NCI-H82 treated with DMSO at 0.1 percent for 48 hours (cell line): ENCODE measurements at regions not wholly inside any gene's neighbourhood (a gene's known extent, or its start where the extent isn't known, plus 50 kb on each side); places are given as distances from the start of the nearest gene placed in this dataset.

Source experiments
- DNase-seq: peaks from one replicate; lab custom pipeline; 2025; ENCODE audit not compliant: unreplicated experiment; lab: John Stamatoyannopoulos, UW

DNA sequence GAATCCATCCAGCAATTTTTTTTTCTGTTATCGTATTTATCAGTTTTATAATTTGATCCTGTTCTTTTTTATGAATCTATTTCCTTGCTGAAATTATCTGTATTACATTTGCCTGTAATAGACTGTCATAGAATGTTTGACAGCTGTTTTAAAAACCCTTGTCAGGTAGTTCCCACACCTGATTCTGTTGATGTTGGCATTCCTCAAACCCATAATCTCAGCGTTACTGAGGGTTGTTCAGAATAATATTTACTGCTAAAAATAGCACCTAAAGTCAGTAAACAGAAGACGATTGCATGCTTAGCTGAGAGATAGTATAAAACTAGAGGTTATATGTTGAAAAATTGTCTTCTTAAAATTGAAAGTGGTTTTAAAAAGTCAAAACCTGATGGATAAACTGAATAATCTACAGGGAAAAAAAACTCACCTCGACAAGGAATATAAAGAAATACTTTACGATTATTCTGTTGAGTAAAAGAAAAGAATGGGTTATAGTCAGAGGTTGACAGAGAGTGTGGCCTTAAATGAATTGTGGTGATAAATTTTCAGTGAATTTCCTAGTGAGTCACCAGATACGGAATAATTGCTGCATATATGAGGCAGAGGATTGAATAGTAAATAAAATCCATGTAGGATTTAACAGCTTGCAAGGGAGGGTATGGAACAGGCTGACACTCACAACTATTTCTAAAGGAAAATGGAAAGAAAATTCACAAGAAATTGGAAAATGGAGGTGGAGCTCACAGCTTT is 824.1 kb upstream of the IGFBP3 start:
- DNase-seq, result no peak

DNA sequence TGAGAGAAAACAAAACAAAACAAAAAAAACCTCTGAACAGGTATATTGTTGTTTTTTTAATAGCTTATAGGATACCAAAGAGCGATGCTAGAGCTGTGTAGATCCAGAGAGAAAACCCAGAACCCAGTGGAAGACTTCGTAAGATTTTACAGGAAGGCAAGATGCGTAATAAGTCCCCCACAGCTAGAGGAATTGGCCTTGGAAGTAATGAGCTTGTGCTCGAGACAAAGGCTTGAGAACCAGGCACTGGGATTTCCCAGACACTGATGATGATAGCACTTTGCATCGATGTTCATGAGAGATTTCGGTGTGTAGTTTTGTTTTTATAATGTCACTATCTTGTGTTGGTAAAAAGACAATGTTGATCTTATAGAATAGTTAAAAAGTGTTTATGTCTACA is 821.5 kb upstream of the IGFBP3 start:
- DNase-seq, result no peak

DNA sequence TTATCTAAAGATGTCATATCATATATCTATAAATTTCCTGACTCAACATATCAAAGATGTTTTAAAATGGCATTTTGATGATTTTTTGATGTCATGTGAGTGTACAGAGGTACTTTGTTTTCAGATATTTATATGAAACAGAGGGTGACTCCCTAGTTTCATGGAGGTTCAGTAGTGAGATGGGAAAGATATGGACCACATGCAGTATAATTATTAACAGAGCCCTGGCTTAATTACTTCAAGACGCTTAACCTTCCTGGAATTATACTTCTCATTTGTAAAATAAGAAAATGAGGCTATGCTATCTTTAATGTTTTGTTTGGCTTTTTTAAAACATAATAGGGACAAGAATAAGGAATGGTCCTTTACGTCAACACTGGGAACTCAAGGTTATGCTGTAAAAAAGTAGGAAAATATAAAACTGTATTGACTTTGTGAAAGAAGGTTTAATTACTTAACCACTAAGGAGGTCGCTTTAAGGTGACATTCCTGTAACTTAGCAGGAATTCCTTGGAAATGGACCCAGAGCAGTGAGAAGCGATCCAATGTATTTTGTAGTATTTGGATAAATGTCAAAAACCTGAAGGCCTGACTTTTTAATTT is 821.0 kb upstream of the IGFBP3 start:
- no peak for DNase-seq

DNA sequence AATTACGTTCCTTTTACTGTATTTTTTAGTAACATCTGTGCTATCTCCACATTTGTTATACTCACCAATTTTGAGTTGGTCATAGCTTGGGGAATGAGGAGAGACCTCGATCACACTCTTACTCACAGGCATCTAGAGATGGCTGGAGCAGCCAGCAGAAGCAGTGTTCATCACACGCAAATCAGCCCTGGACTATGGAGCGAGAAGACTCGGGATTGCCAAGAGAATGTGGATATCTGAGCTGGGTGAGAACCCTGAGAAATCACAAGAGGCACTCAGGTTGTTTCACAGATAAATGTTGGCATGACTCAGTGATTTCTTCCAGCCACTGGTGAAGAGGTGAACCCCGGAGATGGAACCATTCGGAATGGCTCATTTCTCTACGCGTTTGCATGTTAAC is 820.1 kb upstream of the IGFBP3 start:
- DNase-seq, result no peak

DNA sequence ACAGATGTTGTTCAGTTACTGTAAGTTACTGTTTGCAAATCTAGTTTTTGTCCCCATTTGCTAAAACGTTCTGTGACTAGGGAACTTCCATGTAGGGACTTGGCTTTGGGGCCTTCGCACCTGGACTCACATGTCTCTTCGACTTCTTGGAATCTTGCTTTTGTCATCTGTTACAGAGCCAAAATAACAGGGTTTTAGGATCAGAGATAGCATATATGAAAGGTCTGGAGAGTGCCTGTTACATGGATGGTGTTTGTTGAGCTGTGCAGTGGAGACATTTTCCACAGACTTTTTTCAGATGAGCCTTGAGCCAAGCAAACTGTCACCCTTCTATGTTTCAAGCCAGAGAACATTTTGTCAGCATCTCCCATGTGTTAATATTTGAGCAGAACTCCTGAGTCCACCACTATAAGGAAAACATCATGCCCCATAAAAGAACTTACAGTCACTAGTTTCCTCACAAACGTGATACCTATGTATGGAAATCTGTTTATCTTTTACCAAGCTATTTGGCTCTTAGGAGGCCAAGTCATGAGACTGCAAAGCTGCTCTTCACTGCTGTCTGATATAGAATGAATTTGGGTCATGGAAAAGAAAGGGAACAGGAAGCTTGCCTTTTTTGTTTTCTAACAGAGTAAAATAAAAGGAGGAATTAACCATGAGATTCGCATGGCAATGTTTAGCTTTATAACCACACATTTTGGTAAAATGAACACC is 818.6 kb upstream of the IGFBP3 start:
- DNase-seq, result no peak

DNA sequence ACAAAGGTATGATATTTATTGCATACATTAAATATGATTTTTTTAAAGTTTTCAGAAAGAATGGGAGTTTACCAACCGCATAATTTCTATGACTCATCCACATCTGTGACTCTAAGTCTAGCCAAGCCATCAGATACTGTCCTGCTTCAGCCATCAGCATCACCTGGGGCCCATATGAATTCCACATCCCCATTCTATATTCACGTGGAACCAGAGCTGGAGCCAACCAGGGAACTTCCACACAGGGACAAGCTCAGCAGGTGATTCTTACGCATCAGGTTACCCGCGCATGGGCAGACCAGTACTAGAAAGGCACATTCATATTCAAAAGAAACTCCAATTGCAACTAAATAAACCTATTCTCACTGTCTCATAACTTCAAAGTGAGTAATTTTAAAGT is 817.7 kb upstream of the IGFBP3 start:
- DNase-seq, result no peak

DNA sequence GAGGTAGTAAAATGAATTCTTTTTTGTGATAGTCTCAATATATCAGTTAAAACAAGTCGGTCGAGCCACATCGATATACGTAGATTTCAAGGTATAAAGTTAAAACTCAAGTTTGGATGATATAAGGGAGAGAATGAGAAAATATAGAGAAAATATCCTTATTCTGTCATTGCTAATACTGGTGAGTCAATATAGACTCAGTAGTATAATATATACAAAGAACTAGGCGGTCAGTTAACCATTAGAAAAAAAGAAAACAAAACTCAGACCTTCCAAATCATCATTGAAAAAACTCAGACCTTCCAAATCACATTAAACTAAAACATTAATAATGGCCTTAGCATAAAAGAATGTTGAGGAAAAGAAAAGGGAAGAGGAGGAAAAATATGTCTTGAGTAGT is 817.1 kb upstream of the IGFBP3 start:
- DNase-seq, result no peak

DNA sequence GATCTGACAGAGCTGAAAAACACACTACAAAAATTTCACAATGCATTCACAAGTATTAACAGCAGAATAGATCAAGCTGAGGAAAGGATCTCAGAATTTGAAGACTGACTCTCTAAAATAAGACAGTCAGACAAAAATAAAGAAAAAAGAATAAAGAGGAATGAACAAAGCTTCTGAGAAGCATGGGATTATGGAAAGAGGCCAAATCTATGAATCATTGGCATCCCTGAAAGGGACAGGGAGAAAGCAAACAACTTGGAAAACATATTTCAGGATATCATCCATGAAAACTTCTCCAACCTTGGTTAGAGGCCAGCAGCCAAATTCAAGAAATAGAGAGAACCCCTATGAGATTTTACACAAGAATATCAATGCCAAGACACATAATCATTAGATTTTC is 804.8 kb upstream of the IGFBP3 start:
- no peak for DNase-seq

DNA sequence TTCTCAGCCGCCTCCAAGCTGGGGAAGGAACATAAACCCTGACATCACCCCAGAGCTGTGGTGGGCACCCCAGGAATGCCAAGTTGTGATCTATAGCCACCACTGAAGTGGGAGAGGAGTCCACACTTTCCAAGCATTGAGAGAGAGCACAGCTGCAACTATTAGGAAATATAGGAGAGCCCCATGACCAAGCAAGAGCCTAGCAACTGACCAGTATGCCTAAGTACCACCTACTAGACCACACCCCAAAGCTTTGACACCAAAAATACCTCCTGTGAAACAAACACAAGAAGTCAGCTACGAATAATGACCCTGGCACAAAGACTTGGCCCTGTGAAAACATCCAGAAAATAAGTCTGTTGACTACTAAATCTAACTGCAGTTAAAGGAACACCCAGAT is 804.1 kb upstream of the IGFBP3 start:
- DNase-seq, result no peak

DNA sequence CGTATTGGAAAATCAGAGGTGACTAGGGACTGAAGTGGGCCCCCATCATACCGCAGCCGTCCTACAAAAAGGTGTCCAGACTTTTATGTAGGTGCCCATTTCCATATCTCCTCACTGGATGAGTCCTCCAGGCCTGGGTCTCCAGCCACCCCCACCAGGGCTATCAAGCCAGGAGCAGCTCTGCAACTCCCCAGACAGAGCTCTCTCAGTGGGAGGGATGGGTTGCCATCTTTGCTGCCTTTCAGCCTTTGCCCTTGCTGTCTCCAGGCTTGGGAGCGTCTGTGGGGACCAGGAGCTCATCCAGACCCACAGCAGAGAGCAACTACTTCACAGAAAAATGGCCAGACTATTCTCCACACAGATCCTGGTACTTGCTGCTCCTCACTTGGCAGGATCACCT is 802.7 kb upstream of the IGFBP3 start:
- DNase-seq, result no peak

DNA sequence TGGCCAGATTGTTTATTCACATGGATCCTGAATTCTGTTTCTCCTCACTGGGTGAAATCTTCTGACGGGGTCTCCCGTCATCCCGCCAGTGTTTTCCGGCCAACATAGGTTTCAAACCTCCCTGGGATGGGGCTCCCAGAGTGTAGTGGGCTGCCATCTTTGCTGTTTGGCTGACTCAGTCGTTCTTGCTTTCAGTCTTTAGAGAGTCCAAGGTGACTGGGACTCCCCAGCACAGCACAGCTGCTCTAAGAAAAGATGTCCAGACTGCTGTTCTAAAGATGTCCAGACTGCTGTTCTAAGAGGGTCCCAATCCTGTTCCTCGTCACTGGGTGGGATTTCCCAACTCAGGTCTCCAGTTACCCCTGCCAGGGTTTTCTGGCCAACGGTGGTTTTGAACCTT is 801.9 kb upstream of the IGFBP3 start:
- DNase-seq, result no peak

DNA sequence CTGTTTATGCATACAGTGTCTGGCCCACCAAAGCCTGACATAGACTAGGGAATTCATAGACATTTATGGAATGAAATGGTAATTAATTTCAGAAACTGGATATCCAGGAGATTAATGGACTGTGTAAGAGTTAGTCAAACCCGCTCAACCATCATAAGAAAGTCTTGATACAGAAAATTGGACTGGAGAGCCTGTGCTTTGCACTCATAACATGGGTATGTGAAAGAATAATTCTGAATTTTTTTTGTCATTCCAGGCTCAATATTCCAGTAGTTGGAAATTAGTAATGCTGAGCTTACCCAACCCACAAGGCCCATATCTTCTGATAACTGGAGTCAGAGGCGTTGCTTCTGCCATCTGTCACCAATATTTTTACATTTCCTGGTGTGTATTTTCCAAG is 799.7 kb upstream of the IGFBP3 start:
- no peak for DNase-seq

DNA sequence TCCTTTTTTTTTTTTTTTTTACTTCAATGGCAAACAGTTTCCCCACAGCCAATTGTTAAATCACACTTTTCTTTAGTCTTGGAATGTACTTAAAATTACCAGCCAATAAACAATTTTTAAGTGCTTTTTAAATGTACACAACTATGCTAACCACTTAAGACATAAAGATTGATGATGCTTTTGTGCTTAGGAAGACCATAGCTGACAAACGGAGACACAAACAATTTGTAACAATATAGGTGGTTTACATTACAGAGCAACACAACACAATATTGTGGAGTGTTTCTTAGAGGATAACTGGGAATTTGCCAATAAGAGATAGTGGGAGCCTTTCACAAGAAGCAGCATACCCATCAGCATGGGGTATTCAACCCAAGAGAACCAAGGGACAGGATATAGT is 798.5 kb upstream of the IGFBP3 start:
- no peak for DNase-seq

DNA sequence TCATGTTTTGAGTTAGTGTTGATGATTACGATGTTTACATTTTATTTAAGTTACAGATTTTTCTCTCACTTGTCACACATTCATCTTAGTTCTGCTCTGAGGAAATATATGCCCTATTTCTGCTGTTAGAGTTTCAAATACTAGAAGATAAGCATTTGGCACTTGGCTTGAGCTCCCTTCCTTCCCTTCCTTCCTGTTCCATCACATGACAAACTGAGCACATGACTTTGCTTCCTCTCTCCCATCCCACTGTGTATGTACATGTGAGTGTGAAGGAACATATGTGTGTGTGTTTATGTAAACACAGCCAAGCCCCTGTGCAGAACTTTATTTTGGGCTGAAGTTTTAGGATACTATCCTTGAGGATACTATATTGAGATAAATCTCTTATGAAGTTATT is 795.9 kb upstream of the IGFBP3 start:
- DNase-seq, result no peak

DNA sequence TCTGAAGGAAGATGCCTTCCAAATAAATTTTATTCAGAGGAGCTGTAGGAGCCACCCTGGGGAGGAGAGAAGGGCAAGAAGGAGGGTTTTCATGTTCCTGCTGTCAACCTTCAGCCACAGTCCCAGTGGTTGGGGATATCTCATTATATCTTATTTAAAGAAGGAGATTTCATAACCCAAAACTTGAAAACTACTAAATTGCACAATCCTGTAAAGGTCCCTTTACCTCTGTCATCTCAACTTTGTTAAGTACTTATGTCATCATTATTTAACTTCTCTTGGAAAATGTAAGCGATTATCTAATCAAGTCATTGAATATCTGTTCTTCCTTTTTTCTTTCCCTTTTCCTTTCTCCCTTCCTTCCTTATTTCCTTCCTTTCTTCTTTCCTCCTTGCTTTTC is 794.5 kb upstream of the IGFBP3 start:
- DNase-seq, result no peak

DNA sequence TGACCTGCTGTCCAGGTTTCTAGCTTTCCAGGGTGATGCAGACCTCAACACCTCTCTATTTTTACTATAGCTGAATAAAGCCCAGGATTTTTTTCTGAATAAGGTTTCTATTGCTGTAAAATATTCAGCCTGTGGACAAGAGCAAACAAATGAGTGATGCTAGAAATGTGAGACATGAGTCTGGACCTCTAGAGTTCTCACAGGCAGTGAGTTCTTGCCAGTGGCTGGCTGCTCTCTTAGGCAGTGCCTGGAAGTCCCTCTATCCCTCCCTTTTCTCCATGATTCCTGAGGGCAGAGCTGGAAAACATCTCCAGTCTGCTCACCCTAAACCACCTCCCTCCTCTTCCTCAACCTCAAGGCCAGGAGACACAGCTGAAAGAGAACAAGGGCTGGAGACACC is 793.8 kb upstream of the IGFBP3 start:
- no peak for DNase-seq

DNA sequence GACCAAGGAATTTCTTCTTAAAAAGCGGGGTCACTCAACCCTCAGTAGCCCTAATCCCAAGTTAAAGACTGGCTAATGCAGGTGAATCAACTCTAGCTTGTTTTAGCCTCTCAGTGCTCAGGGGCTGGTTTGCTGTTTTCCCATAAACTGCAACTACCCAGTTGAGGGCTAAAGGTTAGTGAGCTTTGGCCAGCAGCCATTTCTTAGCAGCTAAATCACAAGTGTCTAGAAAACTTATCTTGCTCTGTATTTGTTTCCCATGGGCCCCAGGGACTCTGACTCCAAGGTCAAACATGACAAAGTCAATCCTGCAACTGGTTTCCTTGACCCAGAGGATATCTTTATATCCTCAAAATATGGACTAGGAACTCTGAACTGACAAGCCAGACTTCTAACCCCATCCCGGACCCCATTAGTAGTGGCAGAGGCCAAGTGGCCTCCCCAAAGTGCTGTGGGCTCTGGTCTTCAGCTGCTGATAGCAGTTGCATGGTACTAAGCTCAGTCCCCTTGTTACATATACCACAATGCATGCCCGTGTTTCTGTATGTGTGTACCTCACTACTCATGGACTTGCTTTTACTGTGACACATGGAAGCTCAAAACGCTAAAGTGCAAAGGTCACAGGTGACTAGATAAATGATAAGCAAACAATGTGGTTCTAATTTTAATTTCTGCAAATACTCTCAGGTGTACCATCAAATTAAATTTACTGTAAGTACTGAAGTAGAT is 793.0 kb upstream of the IGFBP3 start:
- no peak for DNase-seq

DNA sequence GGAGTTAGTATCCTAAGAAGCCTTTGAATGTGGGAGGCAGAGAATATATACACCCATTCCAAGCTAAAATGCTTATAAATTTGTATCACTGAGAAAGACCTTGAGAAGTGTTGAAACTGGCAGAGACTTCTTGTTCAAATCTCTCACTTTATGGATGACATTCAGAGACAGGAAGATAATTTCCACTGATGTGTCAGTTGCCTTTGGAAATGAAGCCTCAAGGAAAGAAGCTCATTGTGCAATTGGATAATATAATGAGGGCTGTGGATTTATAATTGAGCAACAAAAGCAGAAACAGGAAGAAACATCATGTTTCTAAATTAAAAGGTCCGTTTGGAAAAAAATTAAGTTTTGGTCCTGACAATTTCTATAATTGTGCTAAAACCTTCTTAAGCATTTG is 789.9 kb upstream of the IGFBP3 start:
- DNase-seq, result no peak

DNA sequence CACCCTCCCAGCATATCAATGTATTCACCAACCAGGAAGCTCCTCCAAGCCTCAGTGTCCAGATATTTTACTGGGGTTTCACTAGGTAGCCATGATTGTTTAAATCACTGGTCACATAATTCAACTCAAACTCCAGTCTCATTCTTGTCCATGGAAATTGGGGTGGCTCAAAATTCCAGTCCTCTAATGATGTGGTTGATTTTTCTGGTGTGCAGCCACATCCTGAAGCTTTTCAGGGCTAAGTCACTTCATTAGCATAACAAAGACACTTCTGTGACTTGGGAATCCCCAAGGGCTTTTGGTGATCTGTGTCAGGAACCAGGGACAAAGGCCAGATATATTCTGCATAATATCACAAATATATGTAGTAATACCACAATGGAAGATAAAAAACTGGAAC is 786.9 kb upstream of the IGFBP3 start:
- no peak for DNase-seq

DNA sequence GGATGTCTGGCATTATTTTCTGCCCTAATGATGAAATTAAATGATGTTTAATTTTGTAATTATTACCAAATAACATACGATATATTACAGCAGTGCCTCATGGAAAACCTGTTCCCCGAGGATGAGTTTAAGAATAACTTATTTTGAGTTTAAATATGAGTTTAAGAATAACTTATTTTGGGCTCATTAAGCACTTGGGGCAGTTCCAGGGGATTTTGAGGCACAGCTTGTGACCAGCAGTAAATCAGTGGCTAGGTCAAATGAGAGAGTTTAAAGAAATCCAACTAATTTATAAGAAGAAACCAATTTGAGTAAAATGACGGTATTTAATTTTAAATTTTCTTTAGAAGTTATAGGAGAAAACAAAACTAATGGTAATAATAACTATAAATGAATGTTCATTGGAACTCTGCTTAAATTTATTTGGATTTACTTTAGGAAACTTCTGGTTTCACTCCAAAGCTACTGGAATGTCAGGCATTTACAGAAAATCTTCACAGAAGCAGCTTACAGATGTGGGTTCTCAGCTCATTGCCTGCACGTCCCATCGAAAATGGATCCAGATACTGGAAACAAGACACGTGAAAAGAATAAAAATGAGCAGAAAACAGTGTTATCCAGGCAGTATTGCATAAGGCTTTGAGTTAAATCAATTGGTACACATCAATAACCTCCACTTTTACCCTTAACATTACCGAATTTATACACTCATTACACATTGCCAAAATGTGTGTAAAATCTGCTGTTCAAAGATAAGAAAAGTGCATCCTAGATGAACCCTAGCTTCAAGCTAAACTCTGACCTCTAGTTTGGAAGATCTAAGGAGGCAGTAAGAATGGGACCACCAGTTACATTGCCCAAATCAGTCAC is 784.5 kb upstream of the IGFBP3 start:
- DNase-seq, result no peak

DNA sequence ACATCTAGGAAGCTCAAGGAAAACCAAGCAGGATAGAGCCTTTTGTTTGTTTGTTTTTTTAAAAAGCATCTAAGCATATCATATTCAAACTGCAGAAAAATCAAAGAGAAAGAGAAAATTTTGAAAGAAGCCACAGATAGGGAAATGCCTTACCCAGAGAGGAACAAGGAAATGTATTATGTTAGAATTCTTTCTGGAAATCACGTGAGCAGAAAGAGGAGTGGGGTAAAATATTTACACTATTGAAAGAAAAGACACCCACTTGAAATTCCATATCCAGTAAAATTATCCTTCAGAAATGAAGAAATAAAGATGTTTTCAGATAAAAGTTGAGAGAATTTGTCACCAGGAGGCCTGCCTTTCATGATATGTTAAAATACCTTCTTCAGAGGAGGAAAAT is 775.7 kb upstream of the IGFBP3 start:
- DNase-seq, result no peak
